DMS153 treated with DMSO at 0.1 percent for 48 hours (cell line): ENCODE measurements at regions not wholly inside any gene's neighbourhood (a gene's known extent, or its start where the extent isn't known, plus 50 kb on each side); places are given as distances from the start of the nearest gene placed in this dataset.
A peak's percentile ranks its signal among the peaks of the same experiment; 100 is the strongest.

Source experiments
- DNase-seq: peaks from one replicate; lab custom pipeline; 2025; ENCODE audit not compliant: unreplicated experiment; lab: John Stamatoyannopoulos, UW

- DNase-seq: no peak
Measured at GRCh38 chr17:77320044-77320440, 179.3 kb downstream of the SEC14L1 start.

- no peak for DNase-seq
Measured at GRCh38 chr17:77320485-77321256, 179.9 kb downstream of the SEC14L1 start.

GRCh38 chr17:77321649-77322513 is 181.1 kb downstream of the SEC14L1 start:
- DNase-seq: no peak

GRCh38 chr17:77322514-77323412 is 182.0 kb downstream of the SEC14L1 start:
- no peak for DNase-seq

DNA sequence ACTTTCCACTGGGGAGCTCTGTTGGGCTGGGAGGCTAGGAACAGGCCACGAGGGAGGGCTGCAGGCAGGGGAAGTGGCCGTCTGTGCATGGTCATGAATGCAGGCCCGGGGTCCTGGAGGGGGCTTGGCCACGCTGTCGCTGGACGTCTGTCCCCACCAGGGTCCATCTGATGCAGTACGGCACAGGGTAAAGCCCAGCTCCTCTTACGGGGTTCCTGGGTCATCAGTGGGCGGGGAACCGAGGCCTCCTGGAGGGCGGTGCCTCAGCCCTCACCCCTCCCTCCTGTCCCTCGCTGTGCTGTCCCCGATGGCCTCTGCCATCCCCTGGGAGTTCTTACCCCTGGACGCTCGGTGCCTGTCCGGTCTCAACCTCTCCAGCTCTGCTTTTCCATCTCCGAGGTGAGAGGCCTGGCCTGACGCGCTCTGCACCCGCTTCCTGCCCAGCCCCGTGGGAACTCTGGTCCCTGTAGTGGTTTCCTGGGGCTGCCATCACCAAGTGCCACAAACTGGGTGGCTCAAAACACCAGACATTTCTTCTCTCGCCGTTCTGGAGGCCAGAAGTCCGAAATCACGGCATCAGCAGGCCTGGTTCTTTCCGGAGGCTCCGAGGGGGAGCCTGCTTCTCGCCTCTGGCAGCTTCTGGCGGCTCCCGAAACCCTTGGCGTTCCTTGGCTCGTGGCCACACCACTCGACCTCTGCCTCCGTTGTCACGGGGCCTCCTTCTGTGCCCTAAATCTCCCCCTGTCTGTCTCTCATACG is 182.8 kb downstream of the SEC14L1 start:
- no peak for DNase-seq

DNA sequence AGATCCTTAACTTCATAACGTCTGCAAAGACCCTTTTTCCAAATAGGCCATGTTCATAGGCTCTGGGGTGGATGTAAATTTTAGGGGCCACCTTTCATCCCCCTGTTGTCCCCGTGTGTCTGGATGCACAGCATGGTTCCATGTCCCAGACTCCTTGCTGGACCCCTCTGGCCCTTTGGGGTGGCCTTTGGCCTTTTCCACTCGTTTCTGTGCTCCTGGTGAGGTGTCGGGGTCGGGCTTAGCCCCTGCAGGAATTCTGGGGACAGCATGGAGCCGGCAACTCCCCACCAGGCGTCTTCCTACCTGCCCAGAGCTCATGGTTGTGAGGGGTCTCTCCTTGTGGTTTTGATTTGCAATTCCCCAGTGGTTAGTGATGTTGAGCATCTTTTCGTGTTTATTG is 183.5 kb downstream of the SEC14L1 start:
- no peak for DNase-seq

- DNase-seq: no peak
Measured at GRCh38 chr17:77325577-77326075, 184.9 kb downstream of the SEC14L1 start.

- no peak for DNase-seq
Measured at GRCh38 chr17:77326076-77326591, 185.4 kb downstream of the SEC14L1 start.

- no peak for DNase-seq
Measured at GRCh38 chr17:77326636-77327035, 185.9 kb downstream of the SEC14L1 start.

DNA sequence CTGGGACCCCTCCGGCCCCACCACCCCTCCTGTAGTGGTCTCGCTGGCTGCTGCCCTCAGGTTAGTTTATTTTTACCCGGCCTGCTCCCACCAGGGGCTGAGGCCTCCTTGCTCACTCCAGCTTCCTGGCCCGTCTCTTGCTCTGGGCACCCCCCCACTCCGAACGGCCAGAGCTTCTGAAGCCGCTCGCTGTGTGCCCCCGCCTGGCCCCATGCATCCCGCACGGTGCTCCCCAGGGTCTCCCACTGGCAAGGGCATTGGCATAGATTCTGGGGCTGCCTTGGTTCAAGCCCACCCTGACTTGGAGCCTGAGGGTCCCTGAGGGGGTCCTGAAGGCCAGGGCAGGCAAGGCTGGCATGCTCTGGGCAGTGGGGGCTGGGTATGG is 186.4 kb downstream of the SEC14L1 start:
- no peak for DNase-seq

GRCh38 chr17:77327566-77328464 is 187.0 kb downstream of the SEC14L1 start:
- DNase-seq: no peak

DNA sequence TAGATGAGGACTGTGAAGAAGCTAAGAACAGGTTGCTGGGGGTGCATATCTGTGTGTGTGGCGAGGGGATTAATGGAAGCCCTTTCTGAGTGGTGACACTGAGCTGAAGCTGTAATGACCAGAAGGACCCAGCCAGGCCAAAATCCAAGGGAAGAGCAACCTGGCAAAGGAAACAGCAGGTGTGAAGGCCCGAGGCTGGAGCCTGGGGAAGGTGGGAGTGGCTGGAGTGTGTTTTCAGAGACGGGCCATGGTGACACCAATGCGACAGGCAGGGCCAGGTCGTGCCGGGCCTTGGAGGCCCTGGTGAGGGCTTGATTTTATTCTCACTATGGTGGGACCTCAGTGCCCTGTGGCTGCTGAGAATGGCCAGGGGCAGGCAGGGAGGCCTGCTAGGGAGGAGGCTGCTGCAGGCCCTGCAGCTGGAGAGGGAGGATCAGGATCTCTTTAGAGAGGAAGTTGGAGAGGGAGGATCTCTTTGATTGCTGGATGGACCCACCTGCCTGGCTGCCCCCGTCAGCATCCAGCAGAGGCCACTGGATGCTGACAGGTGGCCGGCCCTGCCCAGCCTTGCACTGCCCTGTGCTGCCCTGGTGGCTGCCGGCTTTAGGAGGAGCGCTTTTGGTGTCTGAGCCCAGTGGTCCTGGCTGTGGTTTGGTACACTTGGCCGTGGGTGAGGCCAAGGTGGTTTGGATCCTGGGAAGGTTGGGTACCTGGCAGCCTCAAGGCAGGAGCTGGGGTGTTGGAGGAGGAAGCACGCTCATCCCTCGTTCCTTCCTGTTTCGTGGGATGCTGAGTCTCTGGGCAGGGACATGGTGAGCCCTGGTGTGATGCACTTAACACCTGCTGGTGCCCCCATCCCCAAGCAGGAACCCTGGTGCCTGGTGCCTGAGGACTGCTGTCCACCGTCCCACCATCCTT is 188.3 kb downstream of the SEC14L1 start:
- DNase-seq: no peak

- DNase-seq: no peak
Measured at GRCh38 chr17:77329741-77330531, 189.2 kb downstream of the SEC14L1 start.

GRCh38 chr17:77330602-77331081 is 189.9 kb downstream of the SEC14L1 start:
- no peak for DNase-seq

- DNase-seq: peak; percentile 94
Measured at GRCh38 chr17:77331301-77331864, 190.6 kb downstream of the SEC14L1 start.

- no peak for DNase-seq
Measured at GRCh38 chr17:77332034-77332971, 191.5 kb downstream of the SEC14L1 start.
